Choroid plexus epithelial cell (primary cell): ENCODE measurements at regions not wholly inside any gene's neighbourhood (a gene's known extent, or its start where the extent isn't known, plus 50 kb on each side); places are given as distances from the start of the nearest gene placed in this dataset.
"Not testable (repeated sequence)": the region's sequence is repeated elsewhere in the genome, so short reads cannot be mapped to it uniquely, and the experiment has no call there.

Experiments
- DNase-seq: peaks from one replicate; pipeline ENCODE4 v3.0.0-alpha.2; 2010; ENCODE audit warnings: low read depth
- H3K4me3 ChIP-seq: 2 replicates; pipeline ENCODE4 v1.5.1; 2011; ENCODE audit warnings: low read depth, mild to moderate bottlenecking, control low read depth, low read length, moderate library complexity
- TF ChIP-seq, protein P1 (sequence below): conservative IDR thresholded peaks from 2 replicates; pipeline ENCODE4 v1.5.1; 2011; ENCODE audit warnings: low read depth, mild to moderate bottlenecking, control low read depth, inconsistent platforms, low read length, moderate library complexity

DNA sequence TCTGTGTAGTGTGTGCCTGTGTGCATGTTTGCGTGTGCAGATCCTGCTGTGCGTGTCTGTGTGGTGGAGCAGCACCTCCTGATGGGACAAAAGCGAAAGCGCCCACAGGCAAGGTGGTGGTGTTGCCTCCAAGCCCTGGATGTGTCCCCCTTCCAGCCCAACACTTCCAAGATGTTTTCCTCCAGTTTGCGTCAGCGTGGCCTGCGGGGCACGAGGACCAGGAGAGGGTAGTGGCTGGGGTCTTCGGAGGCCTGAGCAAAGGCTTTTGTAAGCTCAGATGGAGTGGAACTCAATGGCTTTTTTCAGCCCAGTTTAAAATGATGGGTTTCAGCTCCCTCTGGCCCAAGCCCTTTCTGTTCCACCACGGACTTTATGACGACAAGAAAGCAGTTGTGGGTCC, 209.5 kb downstream of the IRX2 start:
- DNase-seq = no peak
- H3K4me3 ChIP-seq = no peak overlapping the region
- TF ChIP-seq, protein P1, sequence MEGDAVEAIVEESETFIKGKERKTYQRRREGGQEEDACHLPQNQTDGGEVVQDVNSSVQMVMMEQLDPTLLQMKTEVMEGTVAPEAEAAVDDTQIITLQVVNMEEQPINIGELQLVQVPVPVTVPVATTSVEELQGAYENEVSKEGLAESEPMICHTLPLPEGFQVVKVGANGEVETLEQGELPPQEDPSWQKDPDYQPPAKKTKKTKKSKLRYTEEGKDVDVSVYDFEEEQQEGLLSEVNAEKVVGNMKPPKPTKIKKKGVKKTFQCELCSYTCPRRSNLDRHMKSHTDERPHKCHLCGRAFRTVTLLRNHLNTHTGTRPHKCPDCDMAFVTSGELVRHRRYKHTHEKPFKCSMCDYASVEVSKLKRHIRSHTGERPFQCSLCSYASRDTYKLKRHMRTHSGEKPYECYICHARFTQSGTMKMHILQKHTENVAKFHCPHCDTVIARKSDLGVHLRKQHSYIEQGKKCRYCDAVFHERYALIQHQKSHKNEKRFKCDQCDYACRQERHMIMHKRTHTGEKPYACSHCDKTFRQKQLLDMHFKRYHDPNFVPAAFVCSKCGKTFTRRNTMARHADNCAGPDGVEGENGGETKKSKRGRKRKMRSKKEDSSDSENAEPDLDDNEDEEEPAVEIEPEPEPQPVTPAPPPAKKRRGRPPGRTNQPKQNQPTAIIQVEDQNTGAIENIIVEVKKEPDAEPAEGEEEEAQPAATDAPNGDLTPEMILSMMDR = no peak

GRCh38 chr5:2538169-2538568, 213.3 kb downstream of the IRX2 start:
- TF ChIP-seq, protein P1 = no peak
- no peak overlapping the region for H3K4me3 ChIP-seq
- no peak for DNase-seq

- TF ChIP-seq, protein P1 = no peak
- DNase-seq = no peak
Observed at GRCh38 chr5:2537378-2538145, 213.9 kb downstream of the IRX2 start.

GRCh38 chr5:2536632-2537377, 214.7 kb downstream of the IRX2 start:
- TF ChIP-seq, protein P1 = no peak
- no peak for DNase-seq
- H3K4me3 ChIP-seq = no peak overlapping the region

More at GRCh38 chr5:2537378-2538145, 213.9 kb downstream of the IRX2 start:
- H3K4me3 ChIP-seq = no peak overlapping the region

DNA sequence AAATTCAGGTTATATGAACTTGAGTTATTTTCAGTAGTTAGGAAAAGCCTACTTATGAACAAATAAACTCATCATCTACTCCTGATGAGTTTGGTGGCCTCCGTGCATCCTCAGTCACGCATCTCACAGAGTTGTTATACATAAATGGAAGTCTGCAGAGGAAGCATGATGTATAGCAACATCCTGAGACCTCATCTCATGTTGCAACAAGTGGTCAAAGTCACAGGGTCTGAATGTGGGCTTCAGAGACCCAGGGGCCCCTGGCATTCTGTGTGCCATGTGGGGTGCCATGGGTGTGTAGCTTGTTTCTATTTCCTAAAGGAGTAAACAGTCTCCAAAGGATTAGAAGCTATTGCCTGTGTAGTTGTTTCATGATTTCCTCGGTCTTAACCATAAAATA, 216.5 kb downstream of the IRX2 start:
- no peak for DNase-seq
- TF ChIP-seq, protein P1 = no peak

DNA sequence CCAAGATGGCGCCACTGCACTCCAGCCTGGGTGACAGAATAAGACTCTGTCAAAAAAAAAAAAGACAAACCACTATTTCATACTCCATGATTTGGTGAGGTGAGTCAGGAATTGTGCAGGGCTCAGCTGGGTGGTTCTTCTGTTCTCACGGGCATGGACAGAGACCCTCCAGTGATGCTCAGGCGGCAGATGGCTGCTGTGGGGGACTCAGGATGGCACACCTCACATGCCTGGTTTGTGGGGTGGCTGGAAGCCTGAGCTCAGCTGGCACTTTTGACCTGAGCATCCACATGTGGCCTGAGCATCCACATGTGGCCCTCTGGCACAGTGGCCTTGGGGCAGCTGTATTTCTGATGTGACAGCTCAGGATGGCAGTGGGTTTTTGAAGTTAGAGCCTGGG, 217.2 kb downstream of the IRX2 start:
- DNase-seq = no peak
- TF ChIP-seq, protein P1 = no peak
- H3K4me3 ChIP-seq = no peak overlapping the region

More for the DNA sequence above, 216.5 kb downstream of the IRX2 start:
- H3K4me3 ChIP-seq = no peak overlapping the region

DNA sequence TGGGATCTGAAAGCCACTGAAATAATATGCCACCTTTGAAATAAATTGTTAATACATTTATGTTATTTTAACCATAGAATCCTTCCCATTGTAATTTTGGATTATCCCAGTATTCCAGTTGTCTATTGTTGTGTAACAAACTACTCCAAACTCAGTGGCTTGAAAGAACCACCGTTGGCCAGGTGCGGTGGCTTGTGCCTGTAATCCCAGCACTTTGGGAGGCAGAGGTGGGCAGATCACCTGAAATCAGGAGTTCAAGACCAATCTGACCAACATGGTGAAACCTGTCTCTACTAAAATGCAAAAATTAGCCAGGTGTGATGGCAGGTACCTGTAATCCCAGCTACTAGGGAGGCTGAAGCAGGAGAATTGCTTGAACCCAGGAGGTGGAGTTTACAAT, 217.6 kb downstream of the IRX2 start:
- DNase-seq = not testable (repeated sequence)

More for the DNA sequence above, 217.6 kb downstream of the IRX2 start:
- not testable (repeated sequence) for H3K4me3 ChIP-seq
